ENCODE measurements at regions not wholly inside any gene's neighbourhood (a gene's known extent, or its start where the extent isn't known, plus 50 kb on each side); places are given as distances from the start of the nearest gene placed in this dataset.

DNA sequence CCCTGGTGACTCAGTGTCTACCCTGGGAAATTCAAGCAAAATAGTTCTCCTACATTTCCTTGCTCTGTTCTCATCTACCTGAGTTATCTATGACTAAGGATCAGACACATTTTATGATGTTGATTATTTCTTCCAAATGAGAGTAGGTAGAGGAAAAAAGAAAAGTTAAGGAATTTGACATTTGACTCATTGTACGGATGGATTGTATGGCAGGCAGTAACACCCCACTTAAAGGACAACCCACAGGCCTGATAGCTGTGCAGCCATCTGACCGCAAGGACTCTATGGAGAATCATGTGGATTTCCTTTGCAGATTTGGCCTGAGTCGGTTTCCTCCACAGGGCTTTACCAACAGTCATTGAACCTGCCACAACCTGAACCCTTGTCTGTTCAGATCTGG lies 540.3 kb downstream of the BCL11B start:
- Histone ChIP-seq H3K9me3 (replicated peaks in 1 of 11) (0 out of 22 replicates have a peak, but pooled peaks cover 0 to 9% (median 0%) of the 10 kb centered on the region in 11 experiments), H3K27ac (no peak overlapping the region), H3K9ac (no peak overlapping the region), H4K20me1 (no peaks in the 10 kb centered on the region), H3K4me1 (no peaks in the 10 kb centered on the region), H3K36me3 (no peaks in the 10 kb centered on the region), H3K4me2 (no peak overlapping the region), H3K27me3 (peaks cover 4 to 25% (median 15%) of the 10 kb centered on the region in 11 experiments; a peak in 19 of 22 replicates), H3K4me3 (no peak overlapping the region)
- TF ChIP-seq Cebpa-rat (IDR thresholded peaks at IDR 0.05) = no peak

DNA sequence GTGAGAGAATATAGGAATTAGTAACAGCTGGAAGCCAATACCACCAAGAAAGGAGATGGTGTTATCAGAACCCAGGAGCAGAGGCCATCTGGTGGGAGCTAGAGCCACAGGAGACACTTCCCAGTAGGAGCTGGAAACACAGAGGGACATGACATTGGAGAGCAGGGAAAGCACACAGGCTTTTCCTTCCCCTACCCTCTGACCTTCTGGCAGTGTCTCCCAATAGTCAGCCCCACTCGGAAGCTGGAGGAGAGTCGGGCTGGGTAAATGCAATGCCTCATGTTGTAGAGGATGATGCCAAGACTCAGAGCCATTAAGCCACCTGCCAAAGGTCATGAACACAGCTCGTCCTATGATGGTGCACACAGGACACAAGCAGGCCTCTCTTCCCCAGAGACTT lies 538.5 kb downstream of the BCL11B start:
- H3K4me2 ChIP-seq = no peak overlapping the region
- no peak for TF ChIP-seq Cebpa-rat (IDR thresholded peaks at IDR 0.05)
- H3K9me3 ChIP-seq (replicated peaks in 1 of 11) = peaks cover 0 to 6% (median 0%) of the 10 kb centered on the region in 11 experiments; a peak in 1 of 22 replicates
- H3K9ac ChIP-seq = no peak overlapping the region
- H3K36me3 ChIP-seq = no peaks in the 10 kb centered on the region
- no peaks in the 10 kb centered on the region for H4K20me1 ChIP-seq
- no peaks in the 10 kb centered on the region for H3K4me1 ChIP-seq
- no peak overlapping the region for H3K4me3 ChIP-seq
- H3K27me3 ChIP-seq = peaks cover 0 to 6% (median 0%) of the 10 kb centered on the region in 11 experiments; a peak in 3 of 22 replicates
- H3K27ac ChIP-seq = no peak overlapping the region

DNA sequence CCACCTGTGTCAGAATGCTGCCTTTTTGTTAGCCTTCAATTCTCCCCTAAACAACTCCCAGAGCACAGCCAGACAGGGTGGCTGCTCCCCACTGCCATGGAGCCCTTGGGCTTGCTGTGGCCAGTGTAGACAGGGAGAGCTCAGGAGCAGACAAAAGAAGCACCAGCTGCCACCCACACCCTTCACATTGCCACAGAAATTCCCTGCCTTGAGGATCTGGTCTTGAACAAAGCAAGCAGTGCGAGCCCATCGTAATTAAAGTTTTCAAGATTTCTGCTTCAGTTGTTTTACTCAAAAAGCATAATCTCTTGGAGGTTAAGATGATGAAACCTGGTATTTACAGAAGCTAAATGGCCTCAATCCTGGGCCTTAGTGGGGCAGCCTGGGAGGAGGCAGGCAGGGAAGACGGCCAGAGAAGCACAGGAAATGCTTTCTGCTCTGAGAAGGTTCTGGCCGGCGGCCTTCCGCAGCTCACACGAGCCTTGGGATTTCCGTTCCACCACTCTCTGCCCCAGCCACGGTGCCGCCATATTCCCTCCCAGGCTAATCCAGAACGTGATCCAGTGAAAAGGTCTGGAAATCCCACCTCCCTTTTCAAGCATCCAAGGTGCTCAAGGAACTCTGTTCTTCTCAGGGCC lies 535.2 kb downstream of the BCL11B start:
- Histone ChIP-seq H3K27me3 (no peaks in the 10 kb centered on the region), H3K27ac (no peak overlapping the region), H3K9ac (no peak overlapping the region), H3K36me3 (no peaks in the 10 kb centered on the region), H3K4me3 (no peak overlapping the region), H3K4me2 (no peak overlapping the region), H3K4me1 (no peaks in the 10 kb centered on the region), H4K20me1 (no peaks in the 10 kb centered on the region), H3K9me3 (replicated peaks in 1 of 11) (peaks cover 0 to 6% (median 0%) of the 10 kb centered on the region in 11 experiments; a peak in 1 of 22 replicates)
- TF ChIP-seq Cebpa-rat (IDR thresholded peaks at IDR 0.05) = no peak

DNA sequence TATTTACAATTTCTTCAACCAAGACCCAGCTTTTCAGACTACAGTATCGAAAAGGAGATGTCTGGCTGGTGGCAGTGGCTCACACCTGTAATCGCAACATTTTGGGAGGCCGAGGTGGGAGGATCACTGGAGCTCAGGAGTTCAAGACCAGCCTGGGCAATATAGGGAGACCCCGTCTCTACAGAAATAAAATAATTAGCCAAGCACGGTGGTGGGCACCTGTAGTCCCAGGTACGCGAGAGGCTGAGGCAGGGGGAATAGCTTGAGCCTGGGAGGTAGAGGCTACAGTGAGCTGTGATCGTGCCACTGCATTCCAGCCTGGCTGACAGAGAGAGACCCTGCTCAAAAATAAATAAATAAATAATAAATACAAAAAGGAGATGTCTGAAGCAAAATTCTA lies 530.5 kb downstream of the BCL11B start:
- H4K20me1 ChIP-seq = no peaks in the 10 kb centered on the region
- H3K4me3 ChIP-seq = no peak overlapping the region
- H3K4me1 ChIP-seq = no peaks in the 10 kb centered on the region
- H3K27ac ChIP-seq = no peak overlapping the region
- no peak overlapping the region for H3K9ac ChIP-seq
- H3K27me3 ChIP-seq = no peaks in the 10 kb centered on the region
- TF ChIP-seq Cebpa-rat (IDR thresholded peaks at IDR 0.05) = no peak
- peaks cover 0 to 6% (median 0%) of the 10 kb centered on the region in 11 experiments; a peak in 1 of 22 replicates for H3K9me3 ChIP-seq (replicated peaks in 1 of 11)
- H3K36me3 ChIP-seq = no peaks in the 10 kb centered on the region
- H3K4me2 ChIP-seq = no peak overlapping the region

DNA sequence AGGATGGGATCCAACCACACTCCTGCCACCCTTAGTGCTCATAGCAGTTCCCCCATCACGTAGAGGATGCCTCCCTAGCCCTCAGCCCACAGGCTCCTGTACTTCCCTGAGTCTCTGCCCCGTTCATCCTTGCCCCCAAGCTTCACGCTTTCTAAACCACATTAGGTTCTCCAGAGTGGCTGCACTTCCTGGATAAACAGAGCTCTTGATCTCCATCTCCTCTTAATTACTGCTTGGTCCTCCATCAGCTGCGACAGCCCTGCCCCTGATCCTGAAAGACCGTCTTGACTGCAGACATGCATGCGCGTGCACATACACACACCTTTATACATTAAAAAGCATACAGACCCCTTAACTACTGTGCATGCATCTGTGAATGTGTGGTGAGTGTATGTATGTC lies 530.0 kb downstream of the BCL11B start:
- Histone ChIP-seq H3K36me3 (no peaks in the 10 kb centered on the region), H3K4me3 (no peak overlapping the region), H3K27me3 (no peaks in the 10 kb centered on the region), H3K27ac (no peak overlapping the region), H3K9ac (no peak overlapping the region), H3K9me3 (replicated peaks in 1 of 11) (peaks cover 0 to 6% (median 0%) of the 10 kb centered on the region in 11 experiments; a peak in 1 of 22 replicates), H3K4me1 (no peaks in the 10 kb centered on the region), H3K4me2 (no peak overlapping the region), H4K20me1 (no peaks in the 10 kb centered on the region)
- TF ChIP-seq Cebpa-rat (IDR thresholded peaks at IDR 0.05) = no peak

DNA sequence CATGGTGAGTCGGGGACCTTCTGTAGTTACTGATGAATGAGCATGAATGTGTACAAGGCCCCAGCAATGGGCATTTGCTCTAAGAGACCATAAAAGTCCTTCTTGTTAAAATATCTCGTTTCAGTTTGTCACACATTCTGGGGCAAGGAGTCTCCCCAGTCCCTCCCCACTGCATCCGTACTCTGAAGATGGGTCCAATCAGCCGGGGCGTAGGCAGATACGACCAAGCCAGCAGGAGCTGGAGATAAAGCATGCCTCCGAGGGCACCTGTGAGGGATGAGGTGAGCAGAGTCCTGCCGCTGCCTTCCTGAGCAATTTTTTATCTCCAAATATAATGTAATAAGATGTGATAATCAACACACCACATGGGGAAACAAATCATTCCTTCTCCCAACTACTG lies 528.5 kb downstream of the BCL11B start:
- H3K36me3 ChIP-seq = no peaks in the 10 kb centered on the region
- H3K4me3 ChIP-seq = no peak overlapping the region
- H3K9me3 ChIP-seq (replicated peaks in 1 of 11) = no peaks in the 10 kb centered on the region; a peak in 1 of 22 replicates
- H3K27me3 ChIP-seq = no peaks in the 10 kb centered on the region
- no peak overlapping the region for H3K4me2 ChIP-seq
- no peak overlapping the region for H3K27ac ChIP-seq
- no peak overlapping the region for H3K9ac ChIP-seq
- TF ChIP-seq Cebpa-rat (IDR thresholded peaks at IDR 0.05) = no peak
- H4K20me1 ChIP-seq = no peaks in the 10 kb centered on the region
- H3K4me1 ChIP-seq = no peaks in the 10 kb centered on the region

DNA sequence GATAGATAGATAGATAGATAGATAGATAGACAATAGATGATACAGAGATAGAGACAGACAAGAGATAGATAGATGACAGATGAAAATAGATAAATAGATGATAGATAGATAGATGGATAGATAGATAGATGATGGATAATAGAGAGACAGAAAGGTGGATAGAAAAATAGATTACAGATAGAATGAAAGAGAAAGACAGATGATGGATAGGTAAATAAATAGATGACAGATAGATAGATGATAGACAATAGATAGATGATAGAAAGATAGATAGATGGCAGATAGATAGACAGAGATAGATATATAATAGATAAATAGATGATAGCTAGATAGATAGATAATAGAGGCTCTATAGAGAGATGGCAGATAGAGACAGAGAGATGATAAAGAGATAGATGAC lies 523.0 kb downstream of the BCL11B start:
- Histone ChIP-seq H3K9me3 (replicated peaks in 1 of 11) (0 out of 22 replicates have a peak, but pooled peaks cover 0 to under 1% (median 0%) of the 10 kb centered on the region in 11 experiments), H3K4me3 (no peak overlapping the region), H3K9ac (no peak overlapping the region), H3K4me2 (no peak overlapping the region), H3K36me3 (no peaks in the 10 kb centered on the region), H3K27me3 (no peaks in the 10 kb centered on the region), H3K4me1 (peaks cover 0 to 6% (median under 1%) of the 10 kb centered on the region in 10 experiments; a peak in 7 of 20 replicates), H3K27ac (no peak overlapping the region), H4K20me1 (no peaks in the 10 kb centered on the region)
- no peak for TF ChIP-seq Cebpa-rat (IDR thresholded peaks at IDR 0.05)

DNA sequence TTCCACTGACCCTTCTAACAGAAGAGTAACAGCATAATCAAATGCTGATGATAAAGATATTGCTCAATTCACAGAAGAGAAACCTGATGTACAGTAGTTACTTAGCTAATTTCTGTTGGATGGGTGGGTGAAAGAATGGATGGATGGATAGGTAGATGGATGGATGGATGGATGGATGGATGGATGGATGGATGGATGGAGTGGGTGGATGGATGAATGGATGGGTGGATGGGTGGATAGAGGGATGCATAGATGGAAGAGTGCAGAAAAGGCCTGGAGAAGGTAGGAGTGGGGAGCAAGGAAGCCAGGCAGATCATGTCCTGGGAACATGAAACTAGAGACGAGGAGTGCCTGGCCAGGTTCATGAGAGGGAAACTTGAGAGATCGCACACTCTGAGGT lies 520.9 kb downstream of the BCL11B start:
- TF ChIP-seq Cebpa-rat (IDR thresholded peaks at IDR 0.05) = no peak
- peaks cover 6 to 17% (median 12%) of the 10 kb centered on the region in 11 experiments for H3K9me3 ChIP-seq (replicated peaks in 1 of 11)
- no peaks in the 10 kb centered on the region for H4K20me1 ChIP-seq
- H3K27me3 ChIP-seq = no peaks in the 10 kb centered on the region
- no peak overlapping the region for H3K9ac ChIP-seq
- H3K27ac ChIP-seq = no peak overlapping the region
- no peak overlapping the region for H3K4me2 ChIP-seq
- peaks cover 0 to 24% (median 10%) of the 10 kb centered on the region in 10 experiments; a peak in 11 of 20 replicates for H3K4me1 ChIP-seq
- H3K36me3 ChIP-seq = no peaks in the 10 kb centered on the region
- H3K4me3 ChIP-seq = no peak overlapping the region

DNA sequence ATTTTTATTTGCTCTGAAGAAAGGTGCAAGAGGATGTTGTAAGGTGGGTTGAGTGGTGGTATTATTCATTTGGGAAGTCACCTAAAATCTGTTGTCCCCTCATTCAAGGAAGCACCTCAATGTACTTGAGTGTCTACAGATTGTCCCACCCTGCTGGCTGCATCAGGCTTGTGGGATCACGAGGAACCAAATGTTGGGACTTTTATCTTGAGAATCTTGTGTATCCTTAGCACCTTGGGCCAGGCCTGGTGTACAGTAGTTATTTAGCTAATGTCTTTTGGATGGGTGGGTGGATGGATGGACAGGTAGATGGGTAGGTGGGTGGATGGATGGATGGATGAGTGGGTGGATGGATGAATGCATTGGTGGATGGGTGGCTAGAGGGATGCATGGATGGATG lies 519.3 kb downstream of the BCL11B start:
- Histone ChIP-seq H3K27me3 (no peaks in the 10 kb centered on the region), H3K9ac (no peak overlapping the region)

More for the DNA sequence above, 519.3 kb downstream of the BCL11B start:
- TF ChIP-seq Cebpa-rat (IDR thresholded peaks at IDR 0.05) = no peak
- Histone ChIP-seq H3K4me1 (peaks cover 0 to 27% (median 10%) of the 10 kb centered on the region in 10 experiments; a peak in 11 of 20 replicates), H3K4me2 (no peak overlapping the region), H3K27ac (no peak overlapping the region), H3K9me3 (replicated peaks in 1 of 11) (peaks cover 7 to 23% (median 12%) of the 10 kb centered on the region in 11 experiments), H3K4me3 (no peak overlapping the region), H3K36me3 (no peaks in the 10 kb centered on the region), H4K20me1 (no peaks in the 10 kb centered on the region)

All from BLaER1 treated with 17β-estradiol and CSF1 and Interleukin-3, amounts not matched to agents 10 nM and 100 nM (cell line).